ENCODE measurements at regions not wholly inside any gene's neighbourhood (a gene's known extent, or its start where the extent isn't known, plus 50 kb on each side); places are given as distances from the start of the nearest gene placed in this dataset.

DNA sequence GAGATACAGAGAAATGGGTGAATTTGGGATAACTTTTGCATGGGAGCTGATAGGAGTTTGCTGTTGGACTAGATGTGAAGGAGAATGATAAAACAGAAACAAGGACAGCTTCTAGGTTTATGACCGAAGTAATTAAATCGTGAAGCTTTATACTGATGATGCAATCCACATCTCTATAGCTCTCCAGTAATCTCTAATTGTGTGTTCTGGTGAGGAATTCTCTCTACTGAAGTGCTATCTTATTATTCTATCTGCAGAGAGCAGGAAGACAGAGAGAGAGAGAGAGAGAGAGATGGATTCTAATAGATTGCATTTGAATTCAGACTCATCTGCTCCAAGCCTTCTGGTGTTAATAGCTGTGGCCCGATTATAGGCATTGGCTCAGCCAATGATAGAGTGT lies 113.5 kb upstream of the FRMD4B start:
- no peak overlapping the region for H3K27ac ChIP-seq
- no peak for TF ChIP-seq ZFX (IDR thresholded peaks at IDR 0.05; ENCODE audit: borderline replicate concordance)
- TF ChIP-seq, protein P1, sequence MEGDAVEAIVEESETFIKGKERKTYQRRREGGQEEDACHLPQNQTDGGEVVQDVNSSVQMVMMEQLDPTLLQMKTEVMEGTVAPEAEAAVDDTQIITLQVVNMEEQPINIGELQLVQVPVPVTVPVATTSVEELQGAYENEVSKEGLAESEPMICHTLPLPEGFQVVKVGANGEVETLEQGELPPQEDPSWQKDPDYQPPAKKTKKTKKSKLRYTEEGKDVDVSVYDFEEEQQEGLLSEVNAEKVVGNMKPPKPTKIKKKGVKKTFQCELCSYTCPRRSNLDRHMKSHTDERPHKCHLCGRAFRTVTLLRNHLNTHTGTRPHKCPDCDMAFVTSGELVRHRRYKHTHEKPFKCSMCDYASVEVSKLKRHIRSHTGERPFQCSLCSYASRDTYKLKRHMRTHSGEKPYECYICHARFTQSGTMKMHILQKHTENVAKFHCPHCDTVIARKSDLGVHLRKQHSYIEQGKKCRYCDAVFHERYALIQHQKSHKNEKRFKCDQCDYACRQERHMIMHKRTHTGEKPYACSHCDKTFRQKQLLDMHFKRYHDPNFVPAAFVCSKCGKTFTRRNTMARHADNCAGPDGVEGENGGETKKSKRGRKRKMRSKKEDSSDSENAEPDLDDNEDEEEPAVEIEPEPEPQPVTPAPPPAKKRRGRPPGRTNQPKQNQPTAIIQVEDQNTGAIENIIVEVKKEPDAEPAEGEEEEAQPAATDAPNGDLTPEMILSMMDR (IDR thresholded peaks at IDR 0.05) = no peak

DNA sequence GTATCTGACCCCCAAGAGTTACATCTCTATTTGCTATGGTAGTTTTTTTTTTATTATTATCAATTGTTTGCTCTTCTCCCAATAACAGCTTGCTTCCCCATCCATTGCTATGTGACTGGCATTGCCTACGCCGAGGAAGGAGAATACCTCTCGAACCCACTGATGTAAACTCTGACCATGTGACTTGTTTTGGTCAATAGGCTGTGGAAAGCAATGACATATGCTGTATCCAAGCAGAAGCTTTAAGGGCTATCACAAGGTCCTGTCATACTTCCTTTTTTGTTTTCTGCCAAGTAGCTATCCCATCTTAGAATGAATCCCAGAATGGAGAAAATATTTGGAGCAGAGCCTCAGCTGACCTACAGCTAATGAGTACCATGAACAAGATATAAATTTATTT lies 111.0 kb upstream of the FRMD4B start:
- no peak for TF ChIP-seq ZFX (IDR thresholded peaks at IDR 0.05; ENCODE audit: borderline replicate concordance)
- TF ChIP-seq, protein P1 (IDR thresholded peaks at IDR 0.05) = no peak

DNA sequence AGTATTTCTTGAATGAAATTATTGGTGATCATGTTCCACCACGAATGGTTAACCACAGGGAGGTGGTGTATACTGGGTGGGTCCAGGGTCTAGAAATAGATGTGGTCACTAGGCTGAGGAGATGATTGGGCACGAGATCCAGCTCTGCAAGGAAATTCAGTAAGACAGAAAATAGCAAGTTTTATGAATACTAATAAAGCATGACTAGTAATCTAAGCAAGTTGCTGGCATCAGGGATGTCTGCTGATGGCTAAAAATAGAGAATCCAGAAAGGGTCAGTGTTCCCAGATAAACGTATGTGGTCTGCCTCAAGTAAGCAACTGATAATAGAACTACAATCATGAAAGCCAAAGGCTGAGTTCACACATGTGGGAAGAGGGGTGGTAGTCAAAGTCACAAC lies 108.3 kb upstream of the FRMD4B start:
- no peak overlapping the region for H3K27ac ChIP-seq
- TF ChIP-seq, protein P1 (IDR thresholded peaks at IDR 0.05) = no peak
- no peak for TF ChIP-seq ZFX (IDR thresholded peaks at IDR 0.05; ENCODE audit: borderline replicate concordance)

More for the DNA sequence above, 111.0 kb upstream of the FRMD4B start:
- H3K27ac ChIP-seq = no peak overlapping the region

DNA sequence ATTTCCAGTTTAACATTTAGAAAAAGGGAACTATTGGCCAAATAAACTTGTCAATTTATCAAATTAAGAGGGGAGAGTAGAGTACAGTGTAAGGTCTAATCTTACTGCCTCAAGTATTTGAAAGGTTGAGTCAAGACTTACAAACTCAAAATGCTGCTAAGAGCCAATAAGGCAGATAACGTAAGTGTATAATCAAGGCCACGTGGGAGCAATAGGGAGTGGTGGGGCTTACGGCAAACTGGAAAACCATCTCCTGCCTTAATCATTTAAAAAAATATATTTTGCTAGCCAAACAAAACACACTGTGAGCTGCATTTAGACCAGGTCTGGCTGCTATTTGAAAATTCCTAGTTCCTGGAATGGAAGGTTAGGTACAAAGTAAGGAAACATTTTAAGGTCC lies 107.3 kb upstream of the FRMD4B start:
- H3K27ac ChIP-seq = no peak overlapping the region
- TF ChIP-seq, protein P1 (IDR thresholded peaks at IDR 0.05) = no peak
- no peak for TF ChIP-seq ZFX (IDR thresholded peaks at IDR 0.05; ENCODE audit: borderline replicate concordance)

DNA sequence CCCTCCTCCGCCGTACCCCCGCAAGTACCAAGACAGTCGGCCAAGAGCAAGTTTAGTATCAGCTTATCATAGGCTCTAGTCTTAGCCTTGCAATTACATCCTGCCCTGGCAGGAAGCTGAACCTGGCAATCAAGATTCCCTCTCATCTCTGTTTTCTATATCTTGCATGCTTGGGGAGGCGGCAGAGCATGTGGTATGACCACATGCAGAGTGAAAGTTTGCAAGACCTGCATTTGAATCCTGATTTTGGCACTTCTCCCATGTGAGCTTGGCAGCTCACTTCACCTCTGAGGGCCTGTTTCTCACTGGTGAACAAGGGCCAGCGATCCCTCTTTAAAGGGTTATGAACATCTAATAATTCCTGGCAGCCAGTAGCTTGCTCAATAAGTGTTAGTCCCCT lies 106.1 kb upstream of the FRMD4B start:
- no peak for TF ChIP-seq ZFX (IDR thresholded peaks at IDR 0.05; ENCODE audit: borderline replicate concordance)
- TF ChIP-seq, protein P1 (IDR thresholded peaks at IDR 0.05) = no peak
- no peak overlapping the region for H3K27ac ChIP-seq

DNA sequence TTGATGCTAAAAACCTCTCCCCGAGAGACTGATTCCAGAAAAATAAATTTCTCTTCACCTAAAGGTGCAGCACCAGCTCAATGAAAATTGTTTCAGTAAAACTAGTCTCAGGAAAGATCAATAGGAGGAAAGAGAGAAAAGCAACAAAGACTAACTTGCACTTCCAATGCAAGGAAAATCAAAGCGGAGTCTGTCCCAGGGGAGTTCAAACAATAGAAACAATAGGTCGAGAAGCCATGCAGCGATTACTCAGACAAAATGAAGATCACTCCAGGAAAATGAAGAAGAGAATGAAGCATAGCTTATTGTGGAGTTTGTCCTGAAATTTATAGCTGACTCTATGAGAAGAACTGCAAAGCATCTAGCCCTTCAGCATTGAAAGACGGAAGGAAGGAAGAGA lies 105.1 kb upstream of the FRMD4B start:
- no peak overlapping the region for H3K27ac ChIP-seq
- no peak for TF ChIP-seq ZFX (IDR thresholded peaks at IDR 0.05; ENCODE audit: borderline replicate concordance)
- TF ChIP-seq, protein P1 (IDR thresholded peaks at IDR 0.05) = no peak

DNA sequence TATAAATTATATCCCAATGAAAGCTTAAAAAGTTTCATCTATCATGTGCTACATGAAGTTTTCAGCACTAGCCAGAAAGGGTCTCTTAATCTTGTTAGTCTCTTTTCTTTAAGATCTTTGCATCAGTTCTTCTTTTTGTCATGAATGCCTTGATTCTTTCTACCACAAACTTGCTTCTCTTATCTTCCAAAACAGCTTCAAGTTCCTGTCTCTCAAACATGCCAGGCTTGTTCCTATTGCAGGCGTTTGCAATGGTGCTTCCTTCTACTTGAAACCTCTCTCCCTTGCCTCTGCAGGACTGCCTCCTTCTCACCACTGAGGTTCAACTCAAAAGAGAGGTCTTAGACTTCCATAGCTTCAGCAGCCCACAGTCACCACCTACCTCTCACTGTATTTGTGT lies 104.3 kb upstream of the FRMD4B start:
- TF ChIP-seq, protein P1 (IDR thresholded peaks at IDR 0.05) = no peak
- TF ChIP-seq ZFX (IDR thresholded peaks at IDR 0.05; ENCODE audit: borderline replicate concordance) = no peak
- no peak overlapping the region for H3K27ac ChIP-seq

Measured in 22Rv1 (cell line).